Astrocyte of the spinal cord (primary cell): ENCODE measurements at regions not wholly inside any gene's neighbourhood (a gene's known extent, or its start where the extent isn't known, plus 50 kb on each side); places are given as distances from the start of the nearest gene placed in this dataset.

Source experiments
- DNase-seq: peaks from one replicate; pipeline ENCODE4 v3.0.0; 2011; ENCODE audit warnings: low read depth, low spot score
- H3K4me3 ChIP-seq: 2 replicates; pipeline ENCODE4 v1.5.1; 2011; ENCODE audit warnings: low read depth, mild to moderate bottlenecking, low read length, moderate library complexity
- in situ Hi-C: cut with HindIII; loops from 2 replicates; pipeline ENCODE4 v1.10.0; 2017; ENCODE audit warnings: low sequenced_read_pairs
- TF ChIP-seq, protein P1 (sequence below): IDR thresholded peaks from 2 replicates; pipeline ENCODE4 v1.5.1; 2012; ENCODE audit warnings: low read depth, mild to moderate bottlenecking, low read length, inconsistent platforms

DNA sequence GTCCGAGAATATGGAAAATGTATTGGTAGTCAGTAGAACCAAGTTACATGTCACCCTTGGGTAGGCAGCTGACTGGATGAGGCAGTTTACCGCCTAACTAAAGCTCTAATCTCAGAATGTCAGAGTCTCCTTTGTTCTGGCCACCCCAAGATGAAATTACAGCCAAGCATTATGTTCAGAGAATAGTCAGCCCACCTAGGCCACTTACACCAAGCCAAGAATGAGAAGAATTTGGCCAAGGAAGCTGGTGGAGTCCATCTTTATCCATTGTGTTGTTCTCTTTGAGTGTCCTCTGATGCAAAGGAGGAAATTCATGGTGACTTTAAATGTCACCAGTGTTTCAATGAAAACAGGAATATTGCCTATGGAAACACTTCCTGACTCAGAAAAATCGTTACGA, 275.1 kb upstream of the MAP3K1 start:
- TF ChIP-seq, protein P1, sequence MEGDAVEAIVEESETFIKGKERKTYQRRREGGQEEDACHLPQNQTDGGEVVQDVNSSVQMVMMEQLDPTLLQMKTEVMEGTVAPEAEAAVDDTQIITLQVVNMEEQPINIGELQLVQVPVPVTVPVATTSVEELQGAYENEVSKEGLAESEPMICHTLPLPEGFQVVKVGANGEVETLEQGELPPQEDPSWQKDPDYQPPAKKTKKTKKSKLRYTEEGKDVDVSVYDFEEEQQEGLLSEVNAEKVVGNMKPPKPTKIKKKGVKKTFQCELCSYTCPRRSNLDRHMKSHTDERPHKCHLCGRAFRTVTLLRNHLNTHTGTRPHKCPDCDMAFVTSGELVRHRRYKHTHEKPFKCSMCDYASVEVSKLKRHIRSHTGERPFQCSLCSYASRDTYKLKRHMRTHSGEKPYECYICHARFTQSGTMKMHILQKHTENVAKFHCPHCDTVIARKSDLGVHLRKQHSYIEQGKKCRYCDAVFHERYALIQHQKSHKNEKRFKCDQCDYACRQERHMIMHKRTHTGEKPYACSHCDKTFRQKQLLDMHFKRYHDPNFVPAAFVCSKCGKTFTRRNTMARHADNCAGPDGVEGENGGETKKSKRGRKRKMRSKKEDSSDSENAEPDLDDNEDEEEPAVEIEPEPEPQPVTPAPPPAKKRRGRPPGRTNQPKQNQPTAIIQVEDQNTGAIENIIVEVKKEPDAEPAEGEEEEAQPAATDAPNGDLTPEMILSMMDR = no peak
- no peak for DNase-seq
- no peak overlapping the region for H3K4me3 ChIP-seq
- in situ Hi-C loops = no loop called here

DNA sequence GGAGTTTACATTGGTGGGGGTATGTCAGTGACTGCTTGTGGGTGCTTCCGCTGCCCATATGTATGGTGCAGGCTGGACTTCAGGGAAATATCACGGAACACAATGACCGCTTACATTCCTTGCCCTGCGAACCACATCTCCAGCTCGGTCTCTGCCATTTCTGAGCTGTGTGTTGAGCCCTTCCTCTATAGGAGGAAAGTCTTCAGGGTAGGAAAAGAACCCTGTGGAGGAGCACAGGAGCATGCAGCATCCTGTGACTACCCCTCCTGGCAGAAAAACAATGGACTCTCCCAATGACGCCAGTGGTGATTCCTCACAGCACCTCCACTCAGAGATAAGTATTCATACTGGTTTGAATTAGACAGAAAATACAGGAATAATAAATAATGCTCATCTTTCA, 276.8 kb upstream of the MAP3K1 start:
- TF ChIP-seq, protein P1 = no peak

DNA sequence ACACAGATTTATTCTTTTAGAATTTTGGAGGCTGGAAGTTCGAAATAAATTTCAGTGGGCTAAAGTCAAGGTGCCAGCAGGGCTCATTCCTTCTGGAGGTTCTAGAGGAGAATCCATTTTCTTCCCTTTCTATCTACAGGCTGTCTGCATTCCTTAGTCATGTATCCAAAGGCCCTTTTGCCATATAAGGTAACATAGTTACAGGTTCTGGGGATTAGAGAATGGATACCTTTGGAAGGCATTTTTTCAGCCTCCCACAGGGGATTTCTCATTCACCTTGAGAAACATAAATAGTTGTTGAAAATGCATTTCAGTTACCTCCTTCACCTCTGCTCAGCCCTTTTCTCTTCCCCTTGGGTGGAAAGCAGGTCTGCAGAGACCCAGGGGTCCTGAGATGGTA, 280.0 kb upstream of the MAP3K1 start:
- in situ Hi-C loops = no loop called here
- no peak for DNase-seq
- TF ChIP-seq, protein P1 = no peak
- no peak overlapping the region for H3K4me3 ChIP-seq

More for the DNA sequence above, 276.8 kb upstream of the MAP3K1 start:
- no peak overlapping the region for H3K4me3 ChIP-seq
- no peak for DNase-seq
- in situ Hi-C loops = no loop called here

DNA sequence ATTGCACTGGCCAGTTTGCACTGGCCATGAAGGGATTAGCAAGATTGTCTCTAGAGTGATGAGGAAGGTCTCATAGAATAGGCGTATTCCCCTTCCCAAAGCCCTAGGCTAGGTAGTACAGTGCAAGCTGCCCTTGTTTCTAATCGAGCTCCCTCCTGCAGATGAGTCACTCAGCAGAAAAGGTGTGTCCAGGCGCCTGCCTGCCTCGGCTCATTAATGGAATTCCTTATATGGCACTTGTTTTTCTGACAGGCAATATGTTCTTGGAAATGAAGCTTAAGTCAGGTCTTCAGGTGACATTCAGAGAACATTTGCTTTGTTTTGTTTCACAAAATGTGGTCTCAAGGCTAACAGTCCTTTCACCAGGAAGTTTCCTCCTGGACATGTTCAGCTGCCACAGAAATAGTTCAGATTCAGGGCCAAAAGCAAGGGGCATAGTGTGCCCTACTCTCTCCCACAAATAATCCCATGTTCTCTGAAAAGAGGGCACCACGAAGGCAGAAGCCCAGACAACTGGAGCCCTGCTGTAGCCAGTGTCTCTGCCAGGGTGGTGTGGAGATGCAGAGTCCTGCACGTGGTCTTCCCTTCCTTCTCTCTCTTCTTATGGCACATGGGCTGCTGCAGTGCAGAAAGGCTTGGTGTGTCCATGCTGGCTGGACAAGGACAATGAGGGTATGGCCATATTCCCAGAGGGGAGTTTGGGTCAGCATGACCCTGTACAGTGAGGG, 281.1 kb upstream of the MAP3K1 start:
- no peak overlapping the region for H3K4me3 ChIP-seq
- TF ChIP-seq, protein P1 = no peak
- in situ Hi-C loops = no loop called here
- no peak for DNase-seq

DNA sequence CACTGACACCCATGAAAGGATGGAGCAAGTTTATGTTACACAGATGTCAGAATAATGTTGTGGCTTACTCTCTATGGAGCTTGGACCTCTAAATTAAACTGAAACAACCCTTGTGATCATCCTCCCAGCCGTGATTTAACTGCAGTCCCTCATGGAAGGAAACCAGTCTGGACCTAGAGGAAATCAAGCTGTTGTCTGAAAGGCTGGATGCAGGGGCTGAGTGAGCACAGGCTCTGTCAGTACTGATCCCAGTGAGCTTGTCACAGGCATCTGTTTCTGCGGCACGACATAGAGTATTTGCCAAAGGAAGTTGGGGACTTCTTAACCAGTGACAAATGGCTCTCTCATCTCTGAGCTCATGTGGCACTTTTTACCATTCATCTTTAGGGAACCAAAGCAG, 282.9 kb upstream of the MAP3K1 start:
- TF ChIP-seq, protein P1 = no peak
- in situ Hi-C loops = no loop called here
- H3K4me3 ChIP-seq = no peak overlapping the region
- DNase-seq = no peak

DNA sequence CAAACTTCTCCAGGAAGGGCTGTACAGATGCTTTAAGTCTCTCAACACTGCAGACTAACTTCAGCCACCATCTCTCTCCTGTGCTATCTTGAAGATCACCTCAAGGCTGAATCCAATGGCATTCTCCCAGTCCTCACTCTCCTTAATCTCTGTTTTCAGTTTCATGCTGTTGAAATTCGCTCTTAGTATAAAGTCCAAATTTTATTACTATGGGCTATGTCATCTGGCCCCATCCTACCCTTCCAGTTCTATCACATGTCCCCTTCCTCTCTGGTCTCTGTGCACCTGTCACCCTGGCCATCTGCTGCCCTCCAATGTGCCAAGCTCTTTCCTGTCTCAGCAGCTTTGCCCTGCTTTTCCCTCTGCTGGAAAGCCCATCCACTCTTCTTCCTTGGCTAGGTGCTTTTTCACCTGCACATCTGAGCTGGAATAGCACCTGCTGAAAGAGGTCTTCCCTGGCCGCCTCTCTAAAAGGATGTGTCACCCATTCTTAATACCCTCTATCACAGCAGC, 284.7 kb upstream of the MAP3K1 start:
- TF ChIP-seq, protein P1 = no peak
- DNase-seq = no peak
- in situ Hi-C loops = no loop called here
- H3K4me3 ChIP-seq = no peak overlapping the region
